ENCODE measurements at regions not wholly inside any gene's neighbourhood (a gene's known extent, or its start where the extent isn't known, plus 50 kb on each side); places are given as distances from the start of the nearest gene placed in this dataset.

DNA sequence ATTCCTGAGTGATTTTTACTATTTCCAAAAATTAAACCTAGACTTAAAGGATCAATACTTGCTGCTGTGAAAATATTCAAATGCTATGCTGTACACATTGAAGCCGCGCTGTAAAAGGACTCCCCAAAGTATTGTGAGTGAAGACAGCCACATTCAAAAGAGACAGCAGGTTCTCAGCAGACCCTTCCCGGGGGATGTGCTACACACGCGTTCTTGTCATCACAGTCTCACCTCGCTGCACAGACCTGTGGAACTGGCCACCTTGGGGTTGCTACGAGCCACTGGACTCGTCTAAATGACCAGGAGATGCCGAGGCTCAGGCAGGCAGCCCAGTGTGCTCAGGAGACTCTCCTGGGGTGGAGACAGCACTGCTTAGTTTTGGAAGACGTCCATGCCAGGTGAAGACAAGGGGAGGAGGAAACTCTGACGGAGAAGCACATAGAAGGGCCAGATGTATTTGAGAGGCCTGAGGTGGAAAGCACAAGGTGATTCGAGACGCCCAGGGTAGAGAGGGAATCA is 367.7 kb upstream of the SHH start:
- no peak for DNase-seq (ENCODE audit: low read depth)

GRCh38 chr7:156178857-156179256 is 366.6 kb upstream of the SHH start:
- no peak for DNase-seq (ENCODE audit: low read depth)

GRCh38 chr7:156178214-156178613 is 366.0 kb upstream of the SHH start:
- no peak for DNase-seq (ENCODE audit: low read depth)

DNA sequence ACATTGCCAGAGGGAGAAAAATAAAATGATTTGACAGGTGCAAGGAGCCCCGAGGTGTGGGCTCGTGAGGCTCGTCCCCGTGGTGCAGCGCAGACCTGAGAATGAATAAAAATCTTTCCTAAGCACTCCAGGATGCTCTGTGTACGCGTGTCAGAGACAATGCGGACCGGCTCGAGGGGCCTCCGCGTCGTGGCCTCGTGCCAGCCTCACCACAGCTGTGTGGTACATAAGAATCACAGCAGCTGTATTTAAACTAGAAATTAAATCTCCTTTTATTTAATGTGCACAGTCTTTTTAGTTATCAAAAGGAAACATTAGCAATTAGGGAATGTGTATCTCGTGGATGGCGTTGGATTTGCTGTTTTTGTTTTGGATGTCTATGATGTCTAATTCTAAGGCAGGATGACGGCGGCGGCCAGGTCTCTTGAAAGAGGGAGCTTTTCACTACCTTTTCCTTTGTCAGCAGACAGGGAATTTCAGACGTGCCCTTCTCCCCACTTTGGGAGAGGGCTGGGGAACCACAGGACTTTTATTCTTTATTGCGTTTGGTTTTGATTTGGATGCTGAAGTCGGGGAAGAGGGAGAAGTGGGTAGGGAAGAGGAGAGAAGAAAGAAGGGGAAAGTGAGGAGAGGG is 365.3 kb upstream of the SHH start:
- no peak for DNase-seq (ENCODE audit: low read depth)

DNA sequence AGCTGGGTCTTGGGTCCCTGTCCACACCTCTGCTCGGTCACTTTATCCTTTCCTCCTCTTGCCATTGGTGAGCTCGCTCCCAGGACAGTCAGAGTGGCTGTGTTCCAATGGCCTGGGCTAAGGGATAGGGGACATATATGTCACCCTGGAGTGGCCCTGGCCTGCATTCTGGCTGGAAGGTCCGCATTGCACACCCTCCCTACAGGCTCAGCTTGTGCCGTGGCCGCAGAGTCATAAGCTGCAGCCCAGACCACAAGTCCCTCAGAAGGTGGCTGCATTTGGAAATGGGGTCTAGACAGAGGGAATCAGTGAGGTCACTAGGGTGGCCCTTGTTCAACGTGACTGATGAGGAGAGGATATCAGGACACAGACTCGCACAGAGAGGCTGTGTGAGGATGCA is 363.8 kb upstream of the SHH start:
- DNase-seq (ENCODE audit: low read depth), result no peak

- DNase-seq (ENCODE audit: low read depth), result no peak
Measured at GRCh38 chr7:156175003-156175402, 362.7 kb upstream of the SHH start.

DNA sequence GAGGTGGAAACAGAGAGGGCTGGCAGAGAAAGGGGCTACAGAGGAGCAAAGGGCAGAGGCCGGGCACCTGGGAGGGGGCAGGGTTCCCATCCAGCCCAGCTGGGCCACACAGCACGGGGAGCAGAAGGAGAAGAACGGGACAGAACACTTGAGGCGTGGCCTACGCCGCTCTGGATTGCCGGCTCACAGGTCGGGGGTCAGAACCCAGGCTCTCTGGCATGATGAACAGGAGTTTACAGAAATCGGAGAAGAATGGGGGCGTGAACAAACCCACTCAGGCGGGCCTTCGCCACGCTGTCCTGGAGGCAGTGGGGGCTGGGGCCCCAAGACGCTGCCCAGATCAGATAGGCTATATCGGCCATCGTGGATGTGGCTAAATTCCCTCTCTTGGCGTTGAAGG is 362.2 kb upstream of the SHH start:
- DNase-seq (ENCODE audit: low read depth), result no peak

GRCh38 chr7:156173748-156174353 is 361.6 kb upstream of the SHH start:
- DNase-seq (ENCODE audit: low read depth), result no peak

- no peak for DNase-seq (ENCODE audit: low read depth)
Measured at GRCh38 chr7:156173346-156173745, 361.1 kb upstream of the SHH start.

DNA sequence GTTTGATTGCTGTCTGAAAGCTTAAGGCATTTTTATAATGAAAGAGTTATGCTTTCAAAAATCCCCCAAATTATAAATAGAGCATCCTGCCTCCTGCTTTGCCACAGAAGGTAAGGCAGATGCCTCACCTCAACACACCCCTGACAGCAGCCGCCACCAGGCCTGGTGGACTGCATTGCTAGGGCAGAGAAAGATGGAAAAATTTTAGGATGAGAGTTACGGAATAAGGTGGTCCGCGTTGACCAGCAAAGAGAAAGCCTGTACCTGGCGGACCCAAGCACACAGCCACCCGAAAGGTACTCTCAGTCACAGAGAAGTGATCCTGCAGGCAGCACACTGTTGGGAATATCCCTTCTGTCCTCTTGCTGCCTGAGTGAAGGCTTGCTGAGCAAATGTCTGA is 360.4 kb upstream of the SHH start:
- no peak for DNase-seq (ENCODE audit: low read depth)

GRCh38 chr7:156169474-156170370 is 357.5 kb upstream of the SHH start:
- no peak for DNase-seq (ENCODE audit: low read depth)

DNA sequence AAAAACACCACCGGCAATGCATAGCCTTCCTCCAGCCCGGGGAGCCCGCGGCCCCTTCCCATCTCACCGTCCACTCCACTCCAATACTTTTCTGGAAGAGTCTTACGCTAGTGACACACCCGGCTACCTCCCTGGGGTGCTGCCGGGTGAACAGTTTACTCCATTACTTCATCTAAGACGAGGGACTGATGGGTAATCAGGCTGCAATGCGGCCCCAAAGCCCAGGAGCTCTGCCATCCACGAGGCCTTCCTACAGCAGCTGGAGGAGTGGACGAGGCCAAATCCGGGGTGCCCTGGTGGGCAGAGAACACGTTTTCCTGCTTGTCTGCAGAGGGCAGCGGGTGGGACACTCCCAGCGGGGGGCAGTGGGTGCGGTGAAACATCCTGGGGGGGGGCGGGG is 356.2 kb upstream of the SHH start:
- DNase-seq (ENCODE audit: low read depth), result no peak

- DNase-seq (ENCODE audit: low read depth), result no peak
Measured at GRCh38 chr7:156167987-156168386, 355.7 kb upstream of the SHH start.

GRCh38 chr7:156167417-156167807 is 355.1 kb upstream of the SHH start:
- no peak for DNase-seq (ENCODE audit: low read depth)

GRCh38 chr7:156166692-156167416 is 354.6 kb upstream of the SHH start:
- no peak for DNase-seq (ENCODE audit: low read depth)

- no peak for DNase-seq (ENCODE audit: low read depth)
Measured at GRCh38 chr7:156163747-156164146, 351.5 kb upstream of the SHH start.

DNA sequence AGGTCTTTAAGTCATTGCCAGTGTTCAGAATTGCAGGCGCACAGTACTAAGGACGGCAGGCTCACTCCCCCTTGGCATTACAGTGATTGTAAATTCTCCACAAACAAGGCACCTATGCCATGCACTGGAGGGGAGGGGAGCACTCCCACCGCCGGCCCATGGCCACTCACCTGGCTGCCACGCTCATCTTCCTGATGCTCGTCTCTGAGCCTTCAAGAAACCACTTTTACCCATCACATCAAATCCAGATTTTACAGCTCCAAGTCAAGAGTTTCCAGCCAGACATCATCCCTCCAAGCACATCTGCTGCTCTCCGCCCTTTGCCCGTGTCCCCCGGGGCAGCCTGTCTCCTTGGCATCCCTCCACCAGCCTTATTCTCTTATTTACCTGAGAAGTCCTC is 350.2 kb upstream of the SHH start:
- no peak for DNase-seq (ENCODE audit: low read depth)

DNA sequence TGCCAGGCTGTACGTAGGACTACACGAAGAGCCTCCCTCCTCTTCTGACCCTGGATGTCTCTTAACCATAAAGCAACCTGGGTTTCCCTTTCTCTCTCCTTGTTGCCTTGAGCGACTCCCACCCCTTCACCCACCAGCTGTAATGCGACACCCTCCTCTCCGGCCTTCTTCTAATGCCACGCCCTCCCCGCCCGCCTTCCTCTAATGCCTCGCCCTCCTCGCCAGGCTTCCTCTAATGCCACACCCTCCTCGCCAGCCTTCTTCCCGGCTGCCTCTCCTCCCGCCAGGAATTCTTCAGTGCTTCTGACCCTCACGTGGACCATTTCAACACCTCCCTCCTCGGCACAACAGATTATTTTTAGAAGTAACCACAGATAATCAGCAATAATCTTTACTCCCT is 348.5 kb upstream of the SHH start:
- DNase-seq (ENCODE audit: low read depth), result no peak

- no peak for DNase-seq (ENCODE audit: low read depth)
Measured at GRCh38 chr7:156158693-156159092, 346.4 kb upstream of the SHH start.

DNA sequence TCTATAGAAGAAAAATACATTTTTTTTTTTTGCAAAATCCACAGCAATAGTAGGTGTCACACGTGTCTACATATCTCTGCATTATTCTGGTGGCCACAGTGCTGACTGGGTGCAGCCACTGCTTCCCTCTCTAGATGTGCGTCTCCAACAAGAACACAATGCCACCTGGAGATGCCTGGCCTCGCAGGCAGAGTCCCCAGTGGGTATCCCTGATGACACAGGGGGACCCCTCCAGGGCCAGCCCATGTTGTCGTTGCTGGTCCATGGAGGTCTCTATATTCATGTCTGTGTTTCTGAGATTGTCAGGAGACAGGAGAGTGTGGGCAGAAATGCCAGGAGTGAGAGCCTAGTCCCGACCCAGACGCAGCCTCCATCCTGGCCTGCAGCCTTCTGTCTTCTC is 345.9 kb upstream of the SHH start:
- no peak for DNase-seq (ENCODE audit: low read depth)

DNA sequence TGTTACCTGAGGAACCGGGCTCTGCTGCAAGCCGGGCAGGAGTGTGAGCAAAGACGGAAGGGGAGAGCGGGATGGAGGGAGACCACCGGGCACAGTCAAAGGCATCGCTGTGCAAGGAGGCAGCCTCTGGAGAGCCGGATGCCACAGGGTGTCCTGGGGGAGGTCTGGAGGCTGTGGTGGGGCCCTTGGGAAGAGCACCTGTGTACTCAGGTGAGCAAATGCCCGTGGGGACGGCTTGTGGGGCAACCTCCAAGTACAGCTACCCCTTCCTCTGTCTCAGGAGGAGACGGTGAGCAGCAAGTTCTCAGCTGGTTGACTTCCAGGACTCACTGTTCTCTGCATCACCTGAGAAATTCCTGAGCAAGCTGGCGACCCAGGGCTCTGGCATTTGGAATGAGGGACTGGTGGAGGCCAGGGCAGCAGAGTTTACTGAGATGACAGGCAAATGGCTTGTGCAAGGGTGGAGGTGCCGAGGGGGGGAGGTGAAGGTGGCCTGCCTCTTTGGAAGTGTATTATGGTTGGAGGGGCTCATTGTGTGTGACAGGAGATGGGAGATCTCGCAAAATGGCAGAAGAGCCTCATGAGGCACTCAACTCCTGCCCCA is 345.2 kb upstream of the SHH start:
- DNase-seq (ENCODE audit: low read depth), result no peak
